ENCODE measurements at regions not wholly inside any gene's neighbourhood (a gene's known extent, or its start where the extent isn't known, plus 50 kb on each side); places are given as distances from the start of the nearest gene placed in this dataset.

DNA sequence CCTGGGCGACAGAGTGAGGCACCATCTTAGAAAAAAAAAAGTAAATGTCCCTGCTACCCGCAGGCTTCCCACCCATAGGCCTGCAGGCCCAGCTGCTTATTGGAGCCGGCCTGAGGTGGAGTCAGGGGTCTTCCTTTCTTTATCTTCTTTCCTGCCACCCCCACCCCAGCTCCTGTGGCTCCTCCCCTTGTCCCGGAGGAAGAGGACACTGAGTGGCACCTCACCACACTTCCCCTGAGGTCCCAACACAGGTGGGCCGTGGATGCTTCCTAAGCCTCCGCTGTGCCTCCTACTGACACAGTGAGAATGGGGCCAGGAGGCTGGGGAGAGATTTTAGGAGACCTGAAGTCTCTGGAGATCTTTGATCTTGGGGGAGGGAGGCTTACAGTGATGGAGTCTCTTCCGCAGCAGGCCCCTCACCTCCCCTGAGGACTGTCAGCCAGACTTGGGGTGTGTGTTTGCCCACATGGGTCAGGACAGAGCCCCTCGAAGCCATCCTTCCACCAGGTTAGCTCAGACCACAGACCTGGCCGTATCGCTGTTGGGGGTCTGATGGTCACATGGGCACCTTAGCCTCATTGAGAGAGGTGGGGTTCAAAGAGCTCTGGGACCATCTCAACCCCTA lies 135.4 kb upstream of the IER5L start:
- H3K4me3 ChIP-seq (replicated peaks; ENCODE audit: insufficient read depth, low read length), result no peak overlapping the region
- no peak for DNase-seq (ENCODE audit: low read depth in 1 of 2, low spot score in 1 of 2)
- no peak for TF ChIP-seq GABPA (IDR thresholded peaks at IDR 0.05; ENCODE audit: low read depth)
- no peaks in the 10 kb centered on the region for H3K27me3 ChIP-seq (ENCODE audit: insufficient read depth, poor library complexity, severe bottlenecking)
- no peak overlapping the region for H3K27ac ChIP-seq (replicated peaks)

DNA sequence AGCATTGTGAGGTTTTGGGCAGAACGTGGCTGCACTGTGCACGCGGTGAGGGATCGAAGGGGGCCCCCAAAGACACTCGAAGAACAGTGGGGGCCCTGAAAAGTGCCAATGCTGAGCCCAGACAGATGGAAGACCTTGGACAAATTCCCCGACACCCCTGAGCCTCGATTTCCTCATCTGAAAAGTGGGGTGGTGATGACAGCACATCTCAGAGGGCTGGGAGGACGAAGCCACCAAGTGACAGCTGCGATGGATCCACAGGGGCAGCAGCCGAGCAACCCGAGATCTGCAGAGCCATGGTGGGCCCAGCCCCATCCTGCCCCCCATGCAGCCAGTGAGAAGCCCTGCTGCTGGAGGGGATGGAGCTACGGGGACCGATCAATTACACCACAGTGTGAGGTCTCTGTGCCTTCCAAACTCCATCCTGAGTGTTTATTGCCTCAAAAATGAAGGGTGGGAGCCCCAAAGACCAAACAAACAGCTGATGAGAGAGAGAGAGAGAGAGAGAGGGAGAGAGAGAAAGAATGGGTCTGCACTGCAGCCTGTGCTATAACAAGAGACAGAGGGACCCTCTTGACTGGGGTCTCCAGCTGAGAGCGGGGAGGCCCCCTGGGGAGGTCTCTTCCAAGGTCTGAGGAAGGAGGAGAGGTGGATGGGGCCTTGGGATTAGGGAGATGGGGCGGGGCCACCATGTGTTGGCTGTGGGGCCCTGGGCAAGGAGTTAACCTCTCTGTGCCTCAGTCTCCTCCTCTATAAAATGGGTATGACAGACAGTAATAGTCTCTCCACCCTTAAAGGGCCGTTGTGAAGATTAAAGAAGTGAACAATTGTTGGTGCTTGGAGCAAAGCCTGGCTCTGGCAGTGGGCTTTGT lies 134.4 kb upstream of the IER5L start:
- no peak overlapping the region for H3K27ac ChIP-seq (replicated peaks)
- H3K27me3 ChIP-seq (ENCODE audit: insufficient read depth, poor library complexity, severe bottlenecking), result no peaks in the 10 kb centered on the region
- no peak overlapping the region for H3K4me3 ChIP-seq (replicated peaks; ENCODE audit: insufficient read depth, low read length)
- DNase-seq (ENCODE audit: low read depth in 1 of 2, low spot score in 1 of 2), result no peak
- TF ChIP-seq GABPA (IDR thresholded peaks at IDR 0.05; ENCODE audit: low read depth) (no peak), POLR2AphosphoS5 (IDR thresholded peaks at IDR 0.05; ENCODE audit: low read depth) (no peak), SPI1 (IDR thresholded peaks at IDR 0.05; ENCODE audit: borderline replicate concordance, low read depth) (no peak)
- TF ChIP-seq, protein P1, sequence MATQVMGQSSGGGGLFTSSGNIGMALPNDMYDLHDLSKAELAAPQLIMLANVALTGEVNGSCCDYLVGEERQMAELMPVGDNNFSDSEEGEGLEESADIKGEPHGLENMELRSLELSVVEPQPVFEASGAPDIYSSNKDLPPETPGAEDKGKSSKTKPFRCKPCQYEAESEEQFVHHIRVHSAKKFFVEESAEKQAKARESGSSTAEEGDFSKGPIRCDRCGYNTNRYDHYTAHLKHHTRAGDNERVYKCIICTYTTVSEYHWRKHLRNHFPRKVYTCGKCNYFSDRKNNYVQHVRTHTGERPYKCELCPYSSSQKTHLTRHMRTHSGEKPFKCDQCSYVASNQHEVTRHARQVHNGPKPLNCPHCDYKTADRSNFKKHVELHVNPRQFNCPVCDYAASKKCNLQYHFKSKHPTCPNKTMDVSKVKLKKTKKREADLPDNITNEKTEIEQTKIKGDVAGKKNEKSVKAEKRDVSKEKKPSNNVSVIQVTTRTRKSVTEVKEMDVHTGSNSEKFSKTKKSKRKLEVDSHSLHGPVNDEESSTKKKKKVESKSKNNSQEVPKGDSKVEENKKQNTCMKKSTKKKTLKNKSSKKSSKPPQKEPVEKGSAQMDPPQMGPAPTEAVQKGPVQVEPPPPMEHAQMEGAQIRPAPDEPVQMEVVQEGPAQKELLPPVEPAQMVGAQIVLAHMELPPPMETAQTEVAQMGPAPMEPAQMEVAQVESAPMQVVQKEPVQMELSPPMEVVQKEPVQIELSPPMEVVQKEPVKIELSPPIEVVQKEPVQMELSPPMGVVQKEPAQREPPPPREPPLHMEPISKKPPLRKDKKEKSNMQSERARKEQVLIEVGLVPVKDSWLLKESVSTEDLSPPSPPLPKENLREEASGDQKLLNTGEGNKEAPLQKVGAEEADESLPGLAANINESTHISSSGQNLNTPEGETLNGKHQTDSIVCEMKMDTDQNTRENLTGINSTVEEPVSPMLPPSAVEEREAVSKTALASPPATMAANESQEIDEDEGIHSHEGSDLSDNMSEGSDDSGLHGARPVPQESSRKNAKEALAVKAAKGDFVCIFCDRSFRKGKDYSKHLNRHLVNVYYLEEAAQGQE (IDR thresholded peaks at IDR 0.05; ENCODE audit: insufficient replicate concordance, low read depth), result no peak
- TF ChIP-seq, protein P2, sequence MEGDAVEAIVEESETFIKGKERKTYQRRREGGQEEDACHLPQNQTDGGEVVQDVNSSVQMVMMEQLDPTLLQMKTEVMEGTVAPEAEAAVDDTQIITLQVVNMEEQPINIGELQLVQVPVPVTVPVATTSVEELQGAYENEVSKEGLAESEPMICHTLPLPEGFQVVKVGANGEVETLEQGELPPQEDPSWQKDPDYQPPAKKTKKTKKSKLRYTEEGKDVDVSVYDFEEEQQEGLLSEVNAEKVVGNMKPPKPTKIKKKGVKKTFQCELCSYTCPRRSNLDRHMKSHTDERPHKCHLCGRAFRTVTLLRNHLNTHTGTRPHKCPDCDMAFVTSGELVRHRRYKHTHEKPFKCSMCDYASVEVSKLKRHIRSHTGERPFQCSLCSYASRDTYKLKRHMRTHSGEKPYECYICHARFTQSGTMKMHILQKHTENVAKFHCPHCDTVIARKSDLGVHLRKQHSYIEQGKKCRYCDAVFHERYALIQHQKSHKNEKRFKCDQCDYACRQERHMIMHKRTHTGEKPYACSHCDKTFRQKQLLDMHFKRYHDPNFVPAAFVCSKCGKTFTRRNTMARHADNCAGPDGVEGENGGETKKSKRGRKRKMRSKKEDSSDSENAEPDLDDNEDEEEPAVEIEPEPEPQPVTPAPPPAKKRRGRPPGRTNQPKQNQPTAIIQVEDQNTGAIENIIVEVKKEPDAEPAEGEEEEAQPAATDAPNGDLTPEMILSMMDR (IDR thresholded peaks at IDR 0.05; ENCODE audit: insufficient read depth, low read length), result no peak

DNA sequence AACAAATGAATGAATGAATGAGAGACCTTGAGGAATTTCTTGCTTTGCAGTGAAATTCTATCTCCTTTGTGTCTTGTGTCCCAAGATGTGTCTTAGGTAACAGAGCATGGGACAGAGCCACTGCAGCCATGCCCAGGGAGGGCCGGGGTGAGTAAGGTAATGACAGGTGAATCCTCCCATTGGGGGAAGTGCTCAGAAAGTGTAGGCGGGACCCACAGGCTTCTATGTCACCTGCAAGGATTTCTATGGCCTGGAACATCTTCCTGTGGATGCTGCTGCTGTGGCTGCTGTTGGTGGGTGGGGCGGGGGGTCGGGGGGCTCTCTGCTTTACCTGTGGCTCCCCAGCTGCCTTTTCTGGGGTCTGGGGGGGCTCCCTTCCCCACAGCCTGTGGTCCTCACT lies 133.6 kb upstream of the IER5L start:
- Histone ChIP-seq H3K4me3 (replicated peaks; ENCODE audit: insufficient read depth, low read length) (no peak overlapping the region), H3K27me3 (ENCODE audit: insufficient read depth, poor library complexity, severe bottlenecking) (no peaks in the 10 kb centered on the region), H3K27ac (replicated peaks) (no peak overlapping the region)
- TF ChIP-seq, protein P1 (IDR thresholded peaks at IDR 0.05; ENCODE audit: insufficient replicate concordance, low read depth), result no peak
- TF ChIP-seq SPI1 (IDR thresholded peaks at IDR 0.05; ENCODE audit: borderline replicate concordance, low read depth), result no peak
- TF ChIP-seq GABPA (IDR thresholded peaks at IDR 0.05; ENCODE audit: low read depth), result no peak
- TF ChIP-seq POLR2AphosphoS5 (IDR thresholded peaks at IDR 0.05; ENCODE audit: low read depth), result no peak
- TF ChIP-seq, protein P2 (IDR thresholded peaks at IDR 0.05; ENCODE audit: insufficient read depth, low read length), result no peak
- no peak for DNase-seq (ENCODE audit: low read depth in 1 of 2, low spot score in 1 of 2)

DNA sequence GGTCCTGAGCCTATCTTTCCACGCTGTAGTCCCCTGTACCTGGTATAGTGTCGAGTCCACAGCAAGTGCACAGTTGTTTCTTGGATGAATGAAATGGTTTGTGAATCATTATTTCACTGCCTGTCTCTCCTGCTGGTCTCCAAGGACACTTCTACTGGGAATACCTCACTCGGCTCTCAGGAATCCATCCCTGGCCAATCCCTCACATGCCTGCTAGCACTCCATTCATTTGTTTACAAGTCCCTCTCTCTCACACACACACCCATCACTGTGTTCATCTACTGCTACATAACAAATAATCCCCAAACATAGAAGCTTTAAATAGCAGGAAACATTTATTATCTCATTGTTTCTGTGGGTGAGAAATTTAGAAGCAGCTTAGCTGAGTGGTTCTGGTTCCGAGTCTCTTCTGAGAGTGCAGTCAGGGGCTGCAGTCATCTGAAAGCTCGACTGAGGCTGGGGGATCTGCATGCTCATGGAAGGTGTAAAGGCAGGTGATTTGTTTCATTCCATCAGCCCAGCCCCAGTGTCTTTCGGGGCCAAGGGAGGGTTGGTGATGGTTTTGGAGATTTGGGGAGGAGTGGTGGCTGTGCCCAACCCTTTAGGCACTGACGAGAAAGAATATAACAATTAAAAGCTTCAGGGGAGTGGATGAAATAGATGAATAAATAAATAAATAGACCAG lies 132.7 kb upstream of the IER5L start:
- no peak for TF ChIP-seq GABPA (IDR thresholded peaks at IDR 0.05; ENCODE audit: low read depth)
- TF ChIP-seq POLR2AphosphoS5 (IDR thresholded peaks at IDR 0.05; ENCODE audit: low read depth), result no peak
- TF ChIP-seq, protein P1 (IDR thresholded peaks at IDR 0.05; ENCODE audit: insufficient replicate concordance, low read depth), result no peak
- TF ChIP-seq SPI1 (IDR thresholded peaks at IDR 0.05; ENCODE audit: borderline replicate concordance, low read depth), result no peak
- TF ChIP-seq, protein P2 (IDR thresholded peaks at IDR 0.05; ENCODE audit: insufficient read depth, low read length), result no peak
- no peak for DNase-seq (ENCODE audit: low read depth in 1 of 2, low spot score in 1 of 2)
- H3K27ac ChIP-seq (replicated peaks), result no peak overlapping the region
- H3K27me3 ChIP-seq (ENCODE audit: insufficient read depth, poor library complexity, severe bottlenecking), result no peaks in the 10 kb centered on the region
- H3K4me3 ChIP-seq (replicated peaks; ENCODE audit: insufficient read depth, low read length), result no peak overlapping the region

Measured in HL-60 (cell line).